Hepatocyte (in vitro differentiated cells): ENCODE measurements at regions not wholly inside any gene's neighbourhood (a gene's known extent, or its start where the extent isn't known, plus 50 kb on each side); places are given as distances from the start of the nearest gene placed in this dataset.

Source experiments
- CTCF ChIP-seq: fragments of 200-600 bp; sonication (generic); IDR thresholded peaks from 2 replicates; pipeline ENCODE4 v1.5.1; 2016; ENCODE audit warnings: antibody characterized with exemption, mild to moderate bottlenecking; ENCODE audit not compliant: poor library complexity
- EZH2 ChIP-seq: fragments of 200-600 bp; sonication (generic); IDR thresholded peaks from 2 replicates; pipeline ENCODE4 v1.6.1; 2016; ENCODE audit warnings: antibody characterized with exemption, mild to moderate bottlenecking, borderline replicate concordance
- EZH2phosphoT487 ChIP-seq: fragments of 200-600 bp; sonication (generic); IDR thresholded peaks from one replicate; pipeline ENCODE4 v1.6.1; 2018; ENCODE audit warnings: antibody characterized with exemption, mild to moderate bottlenecking, low read depth, moderate library complexity; ENCODE audit not compliant: unreplicated experiment, severe bottlenecking

GRCh38 chr3:25354071-25354470 lies 74.0 kb upstream of the RARB start:
- TF ChIP-seq CTCF (no peak), EZH2 (no peak), EZH2phosphoT487 (no peak)
